Stimulated activated CD8-positive, alpha-beta memory T cell treated with anti-CD3 and anti-CD28 coated beads, Interleukin-12 subunit alpha, Interleukin-12 subunit beta, amount 100 ng/mL, for 24 hours (primary cell): ENCODE measurements at regions not wholly inside any gene's neighbourhood (a gene's known extent, or its start where the extent isn't known, plus 50 kb on each side); places are given as distances from the start of the nearest gene placed in this dataset.
"Not testable (repeated sequence)": the region's sequence is repeated elsewhere in the genome, so short reads cannot be mapped to it uniquely, and the experiment has no call there.

ENCODE experiments used
- DNase-seq: peaks from one replicate; pipeline ENCODE4 v3.0.0-alpha.2; 2020; ENCODE audit errors: extremely low read depth

DNA sequence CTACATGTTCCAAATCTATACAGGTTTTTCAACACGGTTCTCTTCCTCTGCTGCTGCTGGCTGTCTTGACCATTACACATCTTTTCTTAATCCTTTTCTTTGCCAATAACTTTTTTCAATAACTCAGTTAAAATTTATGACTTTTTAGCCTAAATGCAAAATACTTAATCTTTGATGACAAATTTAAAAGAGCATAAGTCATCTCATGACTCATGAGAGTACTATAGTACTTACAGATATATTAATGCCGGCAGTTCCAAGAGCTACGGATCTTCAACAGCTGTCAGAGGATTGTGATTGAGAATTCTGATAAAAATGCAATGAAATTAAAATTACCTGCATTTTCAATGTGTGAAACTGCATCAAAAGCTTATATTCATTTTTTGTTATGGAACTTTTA is 105.5 kb downstream of the KPNA2 start:
- no peak for DNase-seq

DNA sequence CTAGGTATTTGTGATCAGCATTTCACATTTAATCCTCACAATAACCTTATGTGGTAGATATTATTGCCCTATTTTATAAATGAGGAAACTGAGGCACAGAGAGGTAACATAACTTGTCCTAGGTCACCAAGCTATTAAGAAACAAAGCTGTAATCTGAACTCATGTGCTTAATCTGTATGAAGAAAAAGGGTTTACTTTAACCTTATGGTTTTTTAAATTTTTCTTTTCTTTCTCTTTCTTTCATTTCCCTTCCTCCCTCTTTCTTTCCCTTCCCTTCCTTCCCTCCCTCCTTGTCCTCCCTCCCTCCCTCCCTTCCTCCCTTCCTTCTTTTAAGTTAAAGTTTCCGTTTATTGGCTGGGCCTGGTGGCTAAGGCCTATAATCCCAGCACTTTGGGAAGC is 105.2 kb upstream of the AMZ2 start:
- no peak for DNase-seq

DNA sequence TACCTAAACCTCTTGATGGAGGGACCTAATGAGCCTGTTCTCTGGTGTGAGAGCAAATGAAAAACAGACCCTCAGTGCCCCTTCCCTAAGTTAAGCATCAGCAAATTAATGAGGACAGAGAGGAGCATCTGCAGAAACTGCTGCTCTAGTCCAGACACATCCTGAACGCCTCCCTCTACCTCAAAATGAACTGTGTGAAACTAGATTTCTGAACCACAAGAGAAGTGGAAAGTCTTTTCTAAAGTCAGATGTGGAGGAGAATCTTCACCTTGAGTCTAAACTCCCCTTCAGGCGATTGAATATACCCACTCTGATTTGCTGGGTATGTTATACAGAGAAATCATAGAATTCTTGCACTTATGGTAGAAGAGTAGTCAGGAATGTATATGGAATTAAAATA is 104.4 kb upstream of the AMZ2 start:
- no peak for DNase-seq

DNA sequence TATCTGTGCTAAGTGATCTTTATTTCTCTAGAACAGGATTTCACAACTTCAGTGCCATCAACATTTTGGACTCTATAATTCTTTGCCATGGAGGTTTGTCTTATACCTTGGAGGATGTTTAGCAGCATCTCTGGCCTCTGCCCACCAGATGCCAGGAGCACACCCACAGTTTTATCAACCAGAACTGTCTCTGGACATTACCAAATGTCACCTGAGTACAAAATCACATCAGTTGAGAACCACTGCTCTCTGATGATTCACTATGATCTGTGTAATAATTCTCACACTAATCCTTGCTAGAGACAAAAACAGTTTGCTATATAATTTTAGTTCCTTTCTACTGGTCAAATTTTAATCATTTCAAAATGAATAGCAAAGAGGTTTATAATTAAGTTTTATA is 102.8 kb upstream of the AMZ2 start:
- DNase-seq = no peak

DNA sequence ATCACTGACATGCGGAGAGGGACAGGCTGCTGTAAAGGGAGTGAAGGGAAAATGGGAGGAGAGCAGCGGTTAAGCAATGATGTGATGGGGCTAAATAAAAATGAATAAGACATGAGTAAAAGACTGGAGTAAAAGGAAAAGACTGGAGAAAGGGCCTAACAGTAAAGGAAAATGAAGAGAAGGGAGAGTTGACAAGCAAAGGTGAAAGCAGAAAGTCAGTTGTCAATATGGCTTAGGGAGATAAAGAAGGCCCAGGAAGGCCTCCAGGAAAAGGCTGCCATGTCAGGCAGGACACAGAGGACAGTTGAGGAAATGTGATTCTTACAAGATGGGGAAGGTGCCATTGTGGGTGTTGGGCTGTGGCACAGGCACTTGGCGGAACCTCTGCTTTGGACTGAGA is 98.9 kb upstream of the AMZ2 start:
- DNase-seq = no peak

DNA sequence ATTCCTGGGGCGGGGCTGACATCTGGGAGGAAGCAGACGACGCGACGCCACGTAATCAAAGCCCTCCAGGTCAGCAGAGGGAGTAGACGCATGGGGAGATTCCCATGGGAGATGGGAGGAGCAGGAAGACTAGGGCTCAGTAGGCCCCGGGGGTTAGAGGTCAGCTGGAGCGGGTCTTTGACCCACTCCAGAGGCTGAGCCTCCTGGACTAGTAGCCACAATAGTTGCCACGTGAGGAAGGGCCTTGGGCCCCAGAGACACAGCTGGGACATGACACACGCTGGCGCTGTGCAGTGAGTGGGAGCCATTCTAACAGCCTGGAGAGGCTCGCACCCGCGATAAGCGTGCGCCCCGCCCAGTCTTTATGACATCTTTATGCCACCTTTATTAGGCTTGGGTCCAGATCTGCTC is 95.7 kb upstream of the AMZ2 start:
- no peak for DNase-seq

DNA sequence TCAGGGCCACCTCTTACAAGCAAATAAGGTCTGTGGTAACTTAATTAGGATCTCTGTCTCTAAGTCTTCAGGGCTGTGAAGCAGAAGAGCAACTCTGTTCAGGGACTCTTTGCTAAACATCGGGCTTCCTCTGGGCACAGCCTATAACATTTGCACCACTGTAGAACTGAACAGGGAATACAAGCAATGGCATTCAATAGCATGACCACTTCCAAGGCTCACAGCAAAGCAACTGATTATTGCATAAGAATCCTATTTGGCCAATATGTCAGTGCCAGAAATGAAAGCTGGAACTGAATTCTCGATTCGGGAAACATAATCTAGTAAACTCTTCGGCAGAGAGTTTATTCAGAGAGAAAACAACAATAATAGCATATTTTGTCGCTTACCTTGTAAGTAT is 92.2 kb upstream of the AMZ2 start:
- no peak for DNase-seq

DNA sequence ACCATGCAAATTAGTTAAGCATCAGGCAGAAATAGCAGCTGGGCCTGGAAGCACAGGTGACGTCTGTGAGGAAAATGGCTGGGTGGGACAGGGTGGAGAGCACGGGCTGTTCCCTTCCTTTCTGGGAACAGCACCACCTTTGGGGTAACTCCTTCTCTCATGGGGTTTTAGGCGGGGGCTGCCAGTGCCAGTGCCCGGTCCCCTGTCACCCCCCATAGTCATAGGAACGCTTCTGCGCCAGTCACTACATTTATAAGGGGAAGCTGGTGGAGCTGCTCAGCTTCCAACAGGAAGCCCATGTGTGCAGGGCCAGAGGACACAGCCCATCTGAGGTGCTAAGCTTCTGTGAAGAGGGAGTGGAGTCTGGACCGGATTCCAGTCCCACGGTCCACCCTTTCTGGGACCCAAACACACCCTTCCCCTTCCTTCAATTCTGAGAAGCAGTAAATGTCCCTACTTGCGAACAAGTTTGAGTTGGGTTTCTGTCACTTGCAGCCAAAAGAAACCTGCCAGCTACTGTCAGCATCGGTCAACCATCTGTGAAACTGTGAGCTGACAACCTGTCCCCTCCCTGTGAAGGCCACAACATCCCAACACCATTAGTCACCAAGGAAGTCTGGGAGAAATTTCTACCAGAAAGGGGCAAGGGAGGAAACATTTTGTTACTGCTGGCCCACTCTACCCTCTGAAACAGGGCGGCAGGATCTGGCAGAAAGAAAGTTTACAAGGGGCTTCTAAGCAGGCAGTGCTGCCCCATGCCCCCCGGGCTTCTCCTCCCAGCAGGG is 86.0 kb upstream of the AMZ2 start:
- no peak for DNase-seq

DNA sequence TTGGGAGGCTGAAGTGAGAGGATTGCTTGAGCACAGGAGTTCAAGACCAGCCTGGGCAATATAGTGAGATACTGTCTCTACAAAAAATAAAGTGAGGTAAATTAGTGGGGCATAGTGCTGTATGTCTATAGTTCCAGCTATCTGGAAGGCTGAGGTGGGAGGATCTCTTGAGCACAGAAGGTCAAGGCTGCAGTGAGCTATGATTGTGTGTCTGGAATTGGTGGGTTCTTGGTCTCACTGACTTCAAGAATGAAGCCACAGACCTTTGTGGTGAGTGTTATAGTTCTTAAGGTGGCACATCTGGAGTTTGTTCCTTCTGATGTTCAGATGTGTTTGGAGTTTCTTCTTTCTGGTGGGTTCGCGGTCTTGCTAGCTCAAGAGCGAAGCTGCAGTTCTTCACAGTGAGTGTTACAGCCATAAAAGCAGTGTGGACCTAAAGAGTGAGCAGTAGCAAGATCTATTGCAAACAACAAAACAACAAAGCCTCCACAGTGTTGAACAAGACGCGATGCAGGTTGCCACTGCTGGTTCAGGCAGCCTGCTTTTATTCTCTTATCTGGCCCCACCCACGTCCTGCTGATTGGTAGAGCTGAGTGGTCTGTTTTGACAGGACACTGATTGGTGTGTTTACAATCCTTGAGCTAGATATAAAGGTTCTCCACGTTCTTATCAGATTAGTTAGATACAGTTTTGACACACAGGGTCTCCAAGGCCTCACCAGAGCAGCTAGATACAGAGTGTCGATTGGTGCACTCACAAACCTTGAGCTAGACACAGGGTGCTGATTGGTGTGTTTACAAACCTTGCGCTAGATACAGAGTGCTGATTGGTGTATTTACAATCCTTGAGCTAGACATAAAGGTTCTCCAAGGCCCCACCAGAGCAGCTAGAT is 79.3 kb upstream of the AMZ2 start:
- not testable (repeated sequence) for DNase-seq

DNA sequence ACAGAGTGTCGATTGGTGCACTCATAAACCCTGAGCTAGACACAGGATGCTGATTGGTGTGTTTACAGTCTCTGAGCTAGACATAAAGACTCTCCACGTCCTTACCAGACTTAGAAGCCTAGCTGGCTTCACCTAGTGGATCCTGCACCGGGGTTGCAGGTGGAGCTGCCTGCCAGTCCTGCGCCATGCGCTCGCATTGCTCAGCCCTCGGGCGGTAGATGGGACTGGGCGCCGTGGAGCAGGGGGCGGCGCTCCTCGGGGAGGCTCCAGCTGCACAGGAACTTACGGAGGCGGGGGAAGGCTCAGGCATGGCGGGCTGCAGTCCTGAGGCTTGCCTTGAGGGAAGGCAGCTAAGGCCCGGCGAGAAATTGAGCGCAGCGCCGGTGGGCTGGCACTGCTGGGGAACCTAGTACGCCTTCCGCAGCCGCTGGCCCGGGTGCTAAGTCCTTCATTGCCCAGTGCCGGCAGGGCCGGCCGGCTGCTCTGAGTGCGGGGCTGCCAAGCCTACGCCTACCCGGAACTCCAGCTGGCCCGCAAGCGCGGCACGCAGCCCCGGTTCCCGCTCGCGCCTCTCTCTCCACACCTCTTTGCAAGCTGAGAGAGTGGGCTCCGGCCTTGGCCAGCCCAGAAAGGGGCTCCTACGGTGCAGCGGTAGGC is 78.5 kb upstream of the AMZ2 start:
- DNase-seq = not testable (repeated sequence)

DNA sequence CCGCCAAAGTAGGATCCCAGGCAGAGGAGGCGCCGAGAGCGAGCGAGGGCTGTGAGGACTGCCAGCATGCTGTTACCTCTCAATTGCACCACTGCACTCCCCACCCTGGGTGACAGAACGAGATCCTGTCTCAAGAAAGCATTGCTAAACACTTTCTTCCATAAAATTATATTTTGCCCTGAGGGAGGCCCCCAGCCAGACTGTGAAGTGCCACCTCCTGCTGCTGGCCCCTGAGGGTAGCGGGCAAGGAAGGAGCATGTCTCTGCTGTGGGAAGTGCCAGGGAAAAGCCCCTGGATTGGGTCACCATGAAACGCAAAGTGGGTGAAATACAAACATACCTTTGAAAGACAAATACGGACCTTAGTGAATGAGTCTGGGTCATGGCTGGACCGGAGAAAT is 78.0 kb upstream of the AMZ2 start:
- no peak for DNase-seq

DNA sequence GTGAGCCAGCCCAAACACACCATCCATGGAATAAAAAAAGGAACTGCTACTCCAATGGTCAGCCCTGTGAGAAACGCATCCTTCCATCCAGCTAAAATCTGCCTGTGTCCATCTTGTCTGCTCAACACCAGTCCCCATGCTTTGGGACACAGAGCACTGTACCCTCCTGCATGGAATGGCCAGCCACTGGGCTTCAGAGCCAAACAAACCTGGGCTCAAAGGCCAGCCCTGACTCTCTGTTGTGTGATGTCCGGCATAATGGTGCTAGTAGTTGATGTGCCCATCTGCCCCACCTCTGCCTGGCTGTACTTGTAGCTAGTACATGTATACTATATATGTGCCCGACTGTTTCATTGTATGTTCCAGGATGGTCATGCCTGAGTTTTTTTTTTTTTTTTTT is 77.6 kb upstream of the AMZ2 start:
- DNase-seq = no peak

DNA sequence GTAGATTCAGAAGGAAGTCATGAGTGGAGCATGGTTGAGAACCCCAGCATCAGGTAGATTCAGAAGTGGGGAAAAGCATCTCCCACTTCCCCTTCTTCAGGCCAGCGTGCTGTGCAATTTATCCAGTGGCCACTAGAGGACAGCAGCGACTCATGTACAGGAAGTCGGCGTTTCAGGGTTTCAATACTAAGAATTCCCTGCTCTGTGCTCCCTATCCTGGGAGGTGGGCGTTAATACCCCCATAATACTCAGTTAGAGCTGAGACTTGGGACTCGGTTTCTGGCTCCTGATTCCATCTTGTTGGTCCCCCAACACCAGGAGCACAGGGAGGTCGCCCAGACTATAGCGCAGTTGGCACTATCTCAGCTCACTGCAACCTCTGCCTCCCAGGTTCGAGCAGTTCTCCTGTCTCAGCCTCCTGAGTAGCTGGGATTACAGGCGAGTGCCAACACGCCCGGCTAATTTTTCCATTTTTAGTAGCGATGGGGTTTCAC is 75.3 kb upstream of the AMZ2 start:
- no peak for DNase-seq

DNA sequence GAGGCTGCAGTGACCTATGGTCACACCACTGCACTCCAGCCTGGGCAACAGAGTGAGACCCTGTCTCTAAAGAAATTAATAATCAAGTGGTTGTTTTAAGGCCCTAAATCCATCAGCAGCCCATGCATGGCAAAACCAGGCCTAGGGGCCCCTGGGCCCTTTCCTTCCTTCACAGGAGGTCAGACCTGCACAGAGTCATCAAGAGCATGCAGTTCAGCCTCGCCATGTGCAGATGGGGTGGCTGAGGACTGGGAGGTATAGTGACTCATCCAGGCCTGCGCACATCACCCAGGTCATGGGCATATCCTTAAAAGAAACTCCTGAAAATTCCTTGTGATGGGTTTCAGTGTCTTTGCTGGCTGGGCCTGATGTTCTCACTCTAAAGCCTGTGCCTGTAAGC is 72.4 kb upstream of the AMZ2 start:
- DNase-seq = no peak

DNA sequence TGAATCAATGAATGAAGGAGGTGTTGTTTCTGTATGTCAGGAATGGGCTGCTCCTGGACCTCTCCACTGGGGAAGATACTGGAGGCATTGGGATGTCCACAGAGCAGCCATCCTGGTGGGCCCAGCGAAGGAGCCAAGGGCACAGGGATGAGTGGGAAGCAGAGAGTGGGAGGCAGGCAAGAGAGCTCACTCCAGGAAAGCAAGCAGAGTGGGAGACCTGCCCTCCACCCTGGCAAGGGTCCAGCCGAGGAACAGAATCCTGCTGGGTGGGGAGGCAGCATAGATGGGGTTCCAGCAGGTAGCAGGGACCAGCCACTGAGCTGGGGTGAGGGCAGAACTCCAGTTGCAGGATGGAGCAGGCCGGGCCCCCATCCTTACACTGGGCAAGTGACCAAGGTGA is 71.9 kb upstream of the AMZ2 start:
- DNase-seq = no peak

DNA sequence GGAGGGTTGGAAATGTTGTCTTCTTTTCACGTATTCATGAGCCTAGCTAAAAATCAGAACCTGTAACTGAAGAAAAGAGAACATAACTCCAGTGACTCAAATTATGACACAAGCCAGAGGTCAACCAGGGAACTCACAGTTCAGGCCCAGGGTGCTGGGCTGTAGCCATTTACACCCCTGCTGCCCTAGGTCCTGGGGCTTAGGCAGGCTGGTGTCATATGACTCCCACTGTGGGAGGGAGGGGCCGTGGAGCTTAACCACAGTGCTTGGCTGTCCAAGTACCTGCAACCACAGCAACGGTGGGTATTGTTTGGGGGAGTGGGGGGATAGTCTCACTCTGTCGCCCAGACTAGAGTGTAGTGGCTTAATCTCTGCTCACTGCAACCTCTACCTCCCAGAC is 71.1 kb upstream of the AMZ2 start:
- DNase-seq = no peak

DNA sequence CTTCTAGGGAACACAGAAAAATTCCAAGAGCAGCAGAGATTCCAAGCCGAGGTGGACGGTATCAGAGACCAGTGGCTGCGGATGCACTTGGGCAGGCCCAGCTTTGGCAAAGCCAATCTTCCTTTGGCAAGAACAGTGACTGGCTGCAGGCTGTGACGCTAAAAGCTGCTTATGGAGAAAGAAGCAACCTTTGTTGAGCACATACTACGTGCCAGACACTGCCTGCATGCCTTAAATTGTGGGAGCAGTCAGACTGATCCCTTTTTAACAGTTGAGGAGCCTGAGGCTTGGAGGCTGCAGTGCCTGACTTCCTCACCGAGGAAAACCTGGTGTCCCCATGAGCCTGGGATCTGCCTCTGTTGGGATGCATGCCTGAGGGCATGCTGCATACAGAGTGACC is 69.0 kb upstream of the AMZ2 start:
- no peak for DNase-seq

DNA sequence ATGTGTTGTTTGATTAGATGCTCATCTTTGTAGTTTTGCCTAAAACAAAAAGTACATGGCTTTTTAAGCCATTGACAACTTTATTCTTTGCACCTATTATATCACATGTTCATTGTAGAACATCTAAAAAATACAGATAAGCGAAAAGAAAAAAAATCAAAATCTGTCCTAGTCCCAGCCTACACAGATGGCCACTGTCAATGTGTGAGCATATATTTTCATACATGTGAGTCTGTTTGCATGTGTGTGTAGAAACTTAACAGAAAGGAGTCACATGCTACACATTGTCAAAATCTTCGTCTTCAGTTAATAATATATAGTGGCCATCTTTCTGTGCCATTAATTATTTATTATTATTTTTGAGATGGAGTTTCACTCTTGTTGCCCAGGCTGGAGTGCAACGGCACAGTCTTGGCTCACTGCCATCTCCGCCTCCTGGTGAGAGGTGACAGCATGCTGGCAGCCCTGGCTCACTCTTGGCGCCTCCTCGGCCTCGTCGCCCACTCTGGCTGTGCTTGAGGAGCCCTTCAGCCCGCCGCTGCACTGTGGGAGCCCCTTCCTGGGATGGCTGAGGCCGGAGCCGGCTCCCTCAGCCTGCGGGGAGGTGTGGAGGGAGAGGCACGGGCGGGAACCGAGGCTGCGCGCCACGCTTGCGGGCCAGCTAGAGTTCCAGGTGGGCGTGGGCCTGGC is 68.5 kb upstream of the AMZ2 start:
- DNase-seq = no peak

DNA sequence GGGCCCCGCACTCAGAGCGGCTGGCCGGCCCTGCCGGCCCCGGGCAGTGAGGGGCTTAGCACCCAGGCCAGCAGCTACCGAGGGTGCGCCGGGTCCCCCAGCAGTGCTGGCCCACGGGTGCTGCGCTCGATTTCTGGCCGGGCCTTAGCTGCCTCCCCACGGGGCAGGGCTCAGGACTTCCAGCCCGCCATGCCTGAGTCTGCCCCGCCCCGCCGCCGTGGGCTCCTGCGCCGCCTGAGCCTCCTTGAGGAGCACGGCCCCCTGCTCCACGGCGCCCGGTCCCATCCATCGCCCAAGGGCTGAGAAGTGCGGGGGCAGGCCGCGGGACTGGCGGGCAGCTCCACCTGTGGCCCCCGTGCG is 67.9 kb upstream of the AMZ2 start:
- DNase-seq = no peak

DNA sequence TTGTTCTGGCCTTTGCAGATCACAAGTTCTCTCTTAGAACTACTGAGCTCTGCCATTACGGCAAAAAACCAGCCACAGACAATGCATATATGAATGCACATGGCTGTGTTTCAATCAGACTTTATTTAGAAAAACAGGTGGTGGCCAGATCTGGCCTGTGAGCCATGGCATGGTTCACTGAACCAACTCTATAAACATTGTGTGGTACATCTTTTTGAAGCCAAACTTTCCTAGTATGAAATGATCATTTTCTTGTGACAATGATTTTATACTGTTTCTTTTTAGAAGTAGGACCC is 65.9 kb upstream of the AMZ2 start:
- no peak for DNase-seq

DNA sequence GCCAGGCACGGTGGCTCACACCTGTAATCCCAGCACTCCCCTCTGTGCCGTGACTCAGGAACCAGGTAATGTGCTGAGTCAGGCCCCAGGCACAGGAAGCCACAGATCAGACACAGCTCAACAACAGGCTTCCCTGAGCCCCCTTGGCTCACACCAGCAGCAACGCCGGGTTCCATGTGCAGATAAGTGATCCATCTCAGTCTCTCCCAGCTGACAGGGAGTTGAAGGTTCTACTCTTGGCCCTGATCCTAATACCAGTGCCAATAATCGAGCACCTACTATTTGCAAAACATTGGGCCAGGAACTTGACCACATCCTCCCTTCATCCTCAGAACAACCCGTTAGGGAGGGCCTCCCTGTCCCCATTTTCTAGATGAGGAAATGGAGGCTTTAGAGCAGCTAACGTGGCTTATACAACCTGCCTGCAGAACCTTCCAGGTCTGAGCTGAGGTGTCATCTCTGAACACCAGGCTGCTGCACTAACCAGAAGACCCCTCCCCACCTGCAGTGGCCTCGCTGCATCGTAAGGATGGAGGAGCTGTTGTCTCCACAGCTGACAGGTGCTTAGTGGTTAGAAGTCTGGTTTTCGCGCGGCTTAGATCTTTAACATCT is 64.8 kb upstream of the AMZ2 start:
- DNase-seq = no peak

DNA sequence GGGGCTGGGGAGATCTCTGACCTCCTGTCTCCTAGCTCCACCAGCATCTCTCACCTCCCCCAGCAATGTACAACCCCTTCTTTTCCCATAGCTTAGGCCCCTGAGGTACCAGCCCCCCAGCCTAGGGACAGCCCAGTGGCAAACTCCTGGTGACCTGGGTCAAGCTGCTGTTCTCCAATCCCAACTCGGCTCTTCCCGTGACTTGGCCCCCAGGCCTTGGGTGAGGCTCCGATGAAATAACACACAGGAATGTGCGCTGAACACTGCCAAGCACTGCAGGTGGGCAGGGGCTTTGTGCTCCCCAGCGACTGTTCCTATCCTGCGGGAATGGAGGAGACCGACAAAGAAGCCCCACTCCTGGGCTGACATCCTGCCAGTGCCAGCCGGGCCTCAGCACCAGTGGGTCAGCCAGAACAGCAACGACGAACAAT is 63.7 kb upstream of the AMZ2 start:
- DNase-seq = no peak
